SK-N-SH treated with all-trans-retinoic acid at 6 μM for 48 hours (cell line): ENCODE measurements at regions not wholly inside any gene's neighbourhood (a gene's known extent, or its start where the extent isn't known, plus 50 kb on each side); places are given as distances from the start of the nearest gene placed in this dataset.

ENCODE experiments used
- ATAC-seq: fragments of 200-7000 bp; cut with Tn5 transposase; 3 replicates; pipeline ENCODE4 v1.9.1; 2020; ENCODE audit warnings: mild to moderate bottlenecking, moderate library complexity
- ARNTL ChIP-seq: fragments of 450-650 bp; formaldehyde crosslinking; IDR thresholded peaks from 2 replicates; pipeline ENCODE4 v1.5.0; 2020; ENCODE audit warnings: low read depth, mild to moderate bottlenecking, moderate library complexity, borderline replicate concordance
- CSDC2 ChIP-seq: fragments of 250-450 bp; sonication (Bioruptor Pico); IDR thresholded peaks from 2 replicates; pipeline ENCODE4 v1.5.0; 2020; ENCODE audit warnings: mild to moderate bottlenecking, moderate library complexity
- ESRRG ChIP-seq: fragments of 250-450 bp; sonication (Bioruptor Pico); IDR thresholded peaks from 2 replicates; pipeline ENCODE4 v1.6.1; 2021; ENCODE audit warnings: mild to moderate bottlenecking
- GLIS3 ChIP-seq: fragments of 250-450 bp; sonication (Bioruptor Pico); IDR thresholded peaks from 2 replicates; pipeline ENCODE4 v1.5.0; 2020; ENCODE audit warnings: mild to moderate bottlenecking, moderate library complexity
- ISL1 ChIP-seq: fragments of 250-450 bp; sonication (Bioruptor Pico); IDR thresholded peaks from 2 replicates; pipeline ENCODE4 v2.1.2; 2022; ENCODE audit warnings: mild to moderate bottlenecking, moderate library complexity
- OSR1 ChIP-seq: fragments of 250-450 bp; sonication (Bioruptor Pico); IDR thresholded peaks from 2 replicates; pipeline ENCODE4 v1.8.0; 2022; ENCODE audit warnings: moderate library complexity, mild to moderate bottlenecking, inconsistent platforms
- RARB ChIP-seq: fragments of 250-450 bp; sonication (Bioruptor Pico); IDR thresholded peaks from 2 replicates; pipeline ENCODE4 v1.8.0; 2021; ENCODE audit warnings: mild to moderate bottlenecking, moderate library complexity
- TCF4 ChIP-seq: fragments of 250-450 bp; sonication (Bioruptor Pico); IDR thresholded peaks from 2 replicates; pipeline ENCODE4 v1.8.0; 2021; ENCODE audit warnings: mild to moderate bottlenecking, moderate library complexity, borderline replicate concordance
- TOX ChIP-seq: fragments of 250-450 bp; sonication (Bioruptor Pico); IDR thresholded peaks from 2 replicates; pipeline ENCODE4 v1.8.0; 2021; ENCODE audit warnings: mild to moderate bottlenecking, moderate library complexity, borderline replicate concordance
- ZC3H10 ChIP-seq: fragments of 250-450 bp; sonication (Bioruptor Pico); IDR thresholded peaks from 2 replicates; pipeline ENCODE4 v1.5.1; 2021; ENCODE audit warnings: mild to moderate bottlenecking, moderate library complexity
- ZFP3 ChIP-seq: fragments of 250-450 bp; sonication (Bioruptor Pico); IDR thresholded peaks from 2 replicates; pipeline ENCODE4 v1.5.0; 2020; ENCODE audit warnings: mild to moderate bottlenecking, moderate library complexity
- ZNF565 ChIP-seq: fragments of 450-650 bp; formaldehyde crosslinking; conservative IDR thresholded peaks from 2 replicates; pipeline ENCODE4 v1.5.0; 2020; ENCODE audit warnings: low read depth, mild to moderate bottlenecking, moderate library complexity
- ZNF8 ChIP-seq: fragments of 450-650 bp; formaldehyde crosslinking; IDR thresholded peaks from 2 replicates; pipeline ENCODE4 v1.5.0; 2020; ENCODE audit warnings: mild to moderate bottlenecking, moderate library complexity
- TF ChIP-seq, protein P1 (sequence below): fragments of 250-450 bp; sonication (Bioruptor Pico); IDR thresholded peaks from 2 replicates; pipeline ENCODE4 v1.5.1; 2020; ENCODE audit warnings: low read depth, mild to moderate bottlenecking, moderate library complexity
- TF ChIP-seq, protein P2 (sequence below): fragments of 250-450 bp; sonication (Bioruptor Pico); IDR thresholded peaks from 2 replicates; pipeline ENCODE4 v1.8.0; 2021; ENCODE audit warnings: low read depth, mild to moderate bottlenecking, moderate library complexity, borderline replicate concordance
- TF ChIP-seq, protein P3 (sequence below): fragments of 250-450 bp; sonication (Bioruptor Pico); IDR thresholded peaks from 2 replicates; pipeline ENCODE4 v1.8.0; 2020; ENCODE audit warnings: mild to moderate bottlenecking, moderate library complexity, borderline replicate concordance
- TF ChIP-seq, protein P4 (sequence below): fragments of 250-450 bp; sonication (Bioruptor Pico); IDR thresholded peaks from 2 replicates; pipeline ENCODE4 v1.5.1; 2021; ENCODE audit warnings: mild to moderate bottlenecking, moderate library complexity
- TF ChIP-seq, protein P5 (sequence below): fragments of 250-450 bp; sonication (Bioruptor Pico); IDR thresholded peaks from 2 replicates; pipeline ENCODE4 v1.5.0; 2020; ENCODE audit warnings: mild to moderate bottlenecking, moderate library complexity

DNA sequence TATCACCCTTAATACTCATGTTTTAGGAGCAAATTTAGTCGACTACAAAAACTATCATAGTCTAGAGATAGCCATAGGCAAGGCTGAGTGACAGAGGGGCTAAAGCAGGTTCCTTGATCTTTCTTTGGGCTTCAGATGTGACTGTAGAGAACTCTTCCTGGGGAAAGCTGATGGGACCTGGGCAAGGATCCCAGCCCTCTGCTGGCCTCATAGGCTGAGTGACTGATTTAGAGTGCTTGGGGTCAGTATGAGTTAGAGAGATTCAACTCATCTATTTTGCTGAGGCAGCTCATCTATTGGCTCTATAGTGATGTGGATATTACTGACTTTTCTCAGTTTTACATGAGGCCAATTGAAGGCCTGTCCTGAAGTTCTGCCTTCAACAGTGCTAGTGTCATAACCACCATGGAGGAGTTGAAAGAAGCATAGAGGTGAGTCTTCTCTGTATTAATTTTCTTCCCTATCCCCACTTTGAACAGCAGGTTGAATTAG lies 81.6 kb downstream of the SAMD9 start:
- TF ChIP-seq ZC3H10 (CRISPR knock-in tag) (no peak), ZNF8 (CRISPR knock-in tag) (no peak), TCF4 (CRISPR knock-in tag) (no peak), OSR1 (CRISPR knock-in tag) (no peak), RARB (CRISPR knock-in tag) (no peak), ARNTL (no peak), TOX (CRISPR knock-in tag) (no peak)
- ATAC-seq = peak; percentile 37

DNA sequence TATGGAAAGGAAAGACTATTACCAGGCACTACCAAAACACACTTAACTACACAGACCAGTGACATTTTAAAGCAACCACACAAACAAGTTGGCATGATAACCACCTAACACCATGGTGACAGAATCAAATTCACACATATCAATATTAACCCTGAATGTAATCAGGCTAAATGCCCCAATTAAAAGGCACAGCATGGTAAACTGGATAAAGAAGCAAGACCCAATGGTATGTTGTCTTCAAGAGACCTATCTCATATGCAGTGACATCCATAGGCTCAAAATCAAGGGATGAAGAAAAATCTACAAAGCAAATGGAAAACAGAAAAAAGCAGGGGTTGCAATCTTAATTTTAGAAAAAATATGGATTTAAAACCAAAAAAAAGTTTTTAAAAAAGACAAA lies 86.0 kb downstream of the SAMD9 start:
- ATAC-seq = no peak
- TF ChIP-seq ZNF8 (CRISPR knock-in tag) = no peak
- TF ChIP-seq, all 23 proteins: peak for 0

DNA sequence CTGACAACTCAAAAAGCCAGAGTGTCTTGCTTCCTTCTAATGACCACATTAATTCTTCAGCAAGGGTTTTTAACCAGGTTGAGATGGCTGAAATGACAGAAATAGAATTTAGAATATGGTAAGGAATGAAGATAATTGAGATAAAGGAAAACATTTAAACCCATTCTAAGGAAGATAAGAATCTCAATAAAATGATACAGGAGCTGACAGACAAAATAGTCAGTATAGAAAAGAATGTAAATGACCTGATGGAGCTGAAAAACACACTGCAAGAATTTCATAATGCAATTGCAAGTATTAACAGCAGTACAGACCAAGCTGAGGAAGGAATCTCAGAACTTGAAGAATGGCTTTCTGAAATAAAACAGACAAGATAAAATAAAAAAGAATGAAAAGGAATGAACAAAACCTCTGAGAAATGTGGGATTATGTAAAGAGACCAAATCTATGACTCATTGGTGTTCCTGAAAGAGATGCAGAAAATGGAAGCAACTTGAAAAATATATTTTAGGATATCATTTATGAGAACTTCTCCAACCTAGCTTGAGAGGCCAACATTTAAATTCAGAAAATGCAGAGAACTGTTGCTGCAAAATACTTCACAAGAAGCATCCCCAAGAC lies 87.1 kb downstream of the SAMD9 start:
- TF ChIP-seq ARNTL = no peak
- TF ChIP-seq ZFP3 (CRISPR knock-in tag) = no peak; the same call in 1 of the 2 replicates
- TF ChIP-seq ISL1 (CRISPR knock-in tag) = peak; percentile 100
- TF ChIP-seq TOX (CRISPR knock-in tag) = no peak
- 0 out of 2 replicates have a peak, but pooled peaks have one; percentile 36 for TF ChIP-seq ESRRG (CRISPR knock-in tag)
- no peak for TF ChIP-seq ZNF565
- TF ChIP-seq, protein P1, sequence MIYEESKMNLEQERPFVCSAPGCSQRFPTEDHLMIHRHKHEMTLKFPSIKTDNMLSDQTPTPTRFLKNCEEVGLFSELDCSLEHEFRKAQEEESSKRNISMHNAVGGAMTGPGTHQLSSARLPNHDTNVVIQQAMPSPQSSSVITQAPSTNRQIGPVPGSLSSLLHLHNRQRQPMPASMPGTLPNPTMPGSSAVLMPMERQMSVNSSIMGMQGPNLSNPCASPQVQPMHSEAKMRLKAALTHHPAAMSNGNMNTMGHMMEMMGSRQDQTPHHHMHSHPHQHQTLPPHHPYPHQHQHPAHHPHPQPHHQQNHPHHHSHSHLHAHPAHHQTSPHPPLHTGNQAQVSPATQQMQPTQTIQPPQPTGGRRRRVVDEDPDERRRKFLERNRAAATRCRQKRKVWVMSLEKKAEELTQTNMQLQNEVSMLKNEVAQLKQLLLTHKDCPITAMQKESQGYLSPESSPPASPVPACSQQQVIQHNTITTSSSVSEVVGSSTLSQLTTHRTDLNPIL = peak; percentile 92
- TF ChIP-seq, protein P2, sequence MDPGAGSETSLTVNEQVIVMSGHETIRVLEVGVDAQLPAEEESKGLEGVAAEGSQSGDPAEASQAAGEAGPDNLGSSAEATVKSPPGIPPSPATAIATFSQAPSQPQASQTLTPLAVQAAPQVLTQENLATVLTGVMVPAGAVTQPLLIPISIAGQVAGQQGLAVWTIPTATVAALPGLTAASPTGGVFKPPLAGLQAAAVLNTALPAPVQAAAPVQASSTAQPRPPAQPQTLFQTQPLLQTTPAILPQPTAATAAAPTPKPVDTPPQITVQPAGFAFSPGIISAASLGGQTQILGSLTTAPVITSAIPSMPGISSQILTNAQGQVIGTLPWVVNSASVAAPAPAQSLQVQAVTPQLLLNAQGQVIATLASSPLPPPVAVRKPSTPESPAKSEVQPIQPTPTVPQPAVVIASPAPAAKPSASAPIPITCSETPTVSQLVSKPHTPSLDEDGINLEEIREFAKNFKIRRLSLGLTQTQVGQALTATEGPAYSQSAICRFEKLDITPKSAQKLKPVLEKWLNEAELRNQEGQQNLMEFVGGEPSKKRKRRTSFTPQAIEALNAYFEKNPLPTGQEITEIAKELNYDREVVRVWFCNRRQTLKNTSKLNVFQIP (CRISPR knock-in tag) = 0 out of 2 replicates have a peak, but pooled peaks have one; percentile 69
- TF ChIP-seq ZNF8 (CRISPR knock-in tag) = 0 out of 2 replicates have a peak, but pooled peaks have one; percentile 15
- TF ChIP-seq, protein P3, sequence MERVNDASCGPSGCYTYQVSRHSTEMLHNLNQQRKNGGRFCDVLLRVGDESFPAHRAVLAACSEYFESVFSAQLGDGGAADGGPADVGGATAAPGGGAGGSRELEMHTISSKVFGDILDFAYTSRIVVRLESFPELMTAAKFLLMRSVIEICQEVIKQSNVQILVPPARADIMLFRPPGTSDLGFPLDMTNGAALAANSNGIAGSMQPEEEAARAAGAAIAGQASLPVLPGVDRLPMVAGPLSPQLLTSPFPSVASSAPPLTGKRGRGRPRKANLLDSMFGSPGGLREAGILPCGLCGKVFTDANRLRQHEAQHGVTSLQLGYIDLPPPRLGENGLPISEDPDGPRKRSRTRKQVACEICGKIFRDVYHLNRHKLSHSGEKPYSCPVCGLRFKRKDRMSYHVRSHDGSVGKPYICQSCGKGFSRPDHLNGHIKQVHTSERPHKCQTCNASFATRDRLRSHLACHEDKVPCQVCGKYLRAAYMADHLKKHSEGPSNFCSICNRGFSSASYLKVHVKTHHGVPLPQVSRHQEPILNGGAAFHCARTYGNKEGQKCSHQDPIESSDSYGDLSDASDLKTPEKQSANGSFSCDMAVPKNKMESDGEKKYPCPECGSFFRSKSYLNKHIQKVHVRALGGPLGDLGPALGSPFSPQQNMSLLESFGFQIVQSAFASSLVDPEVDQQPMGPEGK = peak; percentile 80; the same call in 1 of the 2 replicates
- TF ChIP-seq ZC3H10 (CRISPR knock-in tag) = 0 out of 2 replicates have a peak, but pooled peaks have one; percentile 12
- TF ChIP-seq OSR1 (CRISPR knock-in tag) = no peak
- TF ChIP-seq RARB (CRISPR knock-in tag) = no peak
- TF ChIP-seq TCF4 (CRISPR knock-in tag) = peak; percentile 66; the same call in 1 of the 2 replicates
- TF ChIP-seq GLIS3 (CRISPR knock-in tag) = peak; percentile 73; the same call in 1 of the 2 replicates
- TF ChIP-seq, protein P4, sequence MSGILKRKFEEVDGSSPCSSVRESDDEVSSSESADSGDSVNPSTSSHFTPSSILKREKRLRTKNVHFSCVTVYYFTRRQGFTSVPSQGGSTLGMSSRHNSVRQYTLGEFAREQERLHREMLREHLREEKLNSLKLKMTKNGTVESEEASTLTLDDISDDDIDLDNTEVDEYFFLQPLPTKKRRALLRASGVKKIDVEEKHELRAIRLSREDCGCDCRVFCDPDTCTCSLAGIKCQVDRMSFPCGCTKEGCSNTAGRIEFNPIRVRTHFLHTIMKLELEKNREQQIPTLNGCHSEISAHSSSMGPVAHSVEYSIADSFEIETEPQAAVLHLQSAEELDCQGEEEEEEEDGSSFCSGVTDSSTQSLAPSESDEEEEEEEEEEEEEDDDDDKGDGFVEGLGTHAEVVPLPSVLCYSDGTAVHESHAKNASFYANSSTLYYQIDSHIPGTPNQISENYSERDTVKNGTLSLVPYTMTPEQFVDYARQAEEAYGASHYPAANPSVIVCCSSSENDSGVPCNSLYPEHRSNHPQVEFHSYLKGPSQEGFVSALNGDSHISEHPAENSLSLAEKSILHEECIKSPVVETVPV = peak; percentile 76; the same call in 1 of the 2 replicates
- ATAC-seq = peak; percentile 88

DNA sequence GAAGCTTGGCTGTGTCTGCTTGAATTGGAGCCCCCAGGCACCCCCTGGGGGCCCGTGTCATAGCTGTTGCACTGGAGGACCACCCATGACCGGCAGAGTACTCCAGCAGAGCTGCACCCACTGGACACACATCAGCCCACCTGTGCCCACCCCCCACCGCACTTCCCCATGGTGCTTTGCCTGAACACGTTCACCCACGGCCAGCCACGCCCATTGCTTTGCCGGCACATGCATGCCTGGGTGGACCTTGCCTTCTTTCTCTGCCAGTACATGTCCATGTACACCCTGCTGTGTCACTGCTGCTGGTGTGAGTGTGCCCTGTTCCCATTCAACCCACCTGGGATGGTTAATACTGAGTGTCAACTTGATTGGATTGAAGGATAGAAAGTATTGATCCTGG lies 88.7 kb downstream of the SAMD9 start:
- TF ChIP-seq, protein P1 = no peak
- TF ChIP-seq CSDC2 (no peak), ESRRG (CRISPR knock-in tag) (no peak), ISL1 (CRISPR knock-in tag) (no peak), ZC3H10 (CRISPR knock-in tag) (no peak), RARB (CRISPR knock-in tag) (no peak)
- TF ChIP-seq, protein P5, sequence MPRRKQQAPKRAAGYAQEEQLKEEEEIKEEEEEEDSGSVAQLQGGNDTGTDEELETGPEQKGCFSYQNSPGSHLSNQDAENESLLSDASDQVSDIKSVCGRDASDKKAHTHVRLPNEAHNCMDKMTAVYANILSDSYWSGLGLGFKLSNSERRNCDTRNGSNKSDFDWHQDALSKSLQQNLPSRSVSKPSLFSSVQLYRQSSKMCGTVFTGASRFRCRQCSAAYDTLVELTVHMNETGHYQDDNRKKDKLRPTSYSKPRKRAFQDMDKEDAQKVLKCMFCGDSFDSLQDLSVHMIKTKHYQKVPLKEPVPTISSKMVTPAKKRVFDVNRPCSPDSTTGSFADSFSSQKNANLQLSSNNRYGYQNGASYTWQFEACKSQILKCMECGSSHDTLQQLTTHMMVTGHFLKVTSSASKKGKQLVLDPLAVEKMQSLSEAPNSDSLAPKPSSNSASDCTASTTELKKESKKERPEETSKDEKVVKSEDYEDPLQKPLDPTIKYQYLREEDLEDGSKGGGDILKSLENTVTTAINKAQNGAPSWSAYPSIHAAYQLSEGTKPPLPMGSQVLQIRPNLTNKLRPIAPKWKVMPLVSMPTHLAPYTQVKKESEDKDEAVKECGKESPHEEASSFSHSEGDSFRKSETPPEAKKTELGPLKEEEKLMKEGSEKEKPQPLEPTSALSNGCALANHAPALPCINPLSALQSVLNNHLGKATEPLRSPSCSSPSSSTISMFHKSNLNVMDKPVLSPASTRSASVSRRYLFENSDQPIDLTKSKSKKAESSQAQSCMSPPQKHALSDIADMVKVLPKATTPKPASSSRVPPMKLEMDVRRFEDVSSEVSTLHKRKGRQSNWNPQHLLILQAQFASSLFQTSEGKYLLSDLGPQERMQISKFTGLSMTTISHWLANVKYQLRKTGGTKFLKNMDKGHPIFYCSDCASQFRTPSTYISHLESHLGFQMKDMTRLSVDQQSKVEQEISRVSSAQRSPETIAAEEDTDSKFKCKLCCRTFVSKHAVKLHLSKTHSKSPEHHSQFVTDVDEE (CRISPR knock-in tag) = no peak
- no peak for ATAC-seq
